Loucy (cell line): ENCODE measurements at regions not wholly inside any gene's neighbourhood (a gene's known extent, or its start where the extent isn't known, plus 50 kb on each side); places are given as distances from the start of the nearest gene placed in this dataset.

Experiments
- H2AFZ ChIP-seq: fragments of 200-600 bp; sonication (generic); 2 replicates; pipeline ENCODE4 v1.6.0; 2016; ENCODE audit warnings: antibody characterized with exemption, mild to moderate bottlenecking, low read length, moderate library complexity
- H3F3A ChIP-seq: fragments of 200-600 bp; 2 replicates; pipeline ENCODE4 v1.6.0; 2016; ENCODE audit warnings: antibody characterized with exemption, low read depth, mild to moderate bottlenecking
- H3K27me3 ChIP-seq: fragments of 200-600 bp; sonication (generic); 2 replicates; pipeline ENCODE4 v1.6.1; 2014; ENCODE audit warnings: low read length, mild to moderate bottlenecking; ENCODE audit not compliant: insufficient read depth, poor library complexity, severe bottlenecking
- H3K36me3 ChIP-seq: fragments of 200-600 bp; sonication (generic); 2 replicates; pipeline ENCODE4 v1.6.1; 2016; ENCODE audit warnings: low read length; ENCODE audit not compliant: insufficient read depth
- H3K4me1 ChIP-seq: fragments of 200-600 bp; sonication (generic); 2 replicates; pipeline ENCODE4 v1.5.1; 2014; ENCODE audit warnings: low read length, mild to moderate bottlenecking; ENCODE audit not compliant: insufficient read depth, poor library complexity, severe bottlenecking
- H3K4me2 ChIP-seq: fragments of 200-600 bp; sonication (generic); 2 replicates; pipeline ENCODE4 v1.6.0; 2014; ENCODE audit warnings: antibody characterized with exemption, low read length, low read depth, mild to moderate bottlenecking; ENCODE audit not compliant: poor library complexity, severe bottlenecking
- H3K4me3 ChIP-seq: fragments of 200-600 bp; sonication (generic); 2 replicates; pipeline ENCODE4 v1.5.1; 2014; ENCODE audit warnings: low read length, mild to moderate bottlenecking, mixed read lengths; ENCODE audit not compliant: poor library complexity, severe bottlenecking
- H3K79me2 ChIP-seq: fragments of 200-600 bp; sonication (generic); 2 replicates; pipeline ENCODE4 v1.6.1; 2014; ENCODE audit warnings: low read length; ENCODE audit not compliant: insufficient read depth
- H3K9ac ChIP-seq: fragments of 200-600 bp; sonication (generic); 2 replicates; pipeline ENCODE4 v1.6.0; 2014; ENCODE audit warnings: mild to moderate bottlenecking, low read depth, low read length, moderate library complexity; ENCODE audit not compliant: poor library complexity, severe bottlenecking
- H3K9me2 ChIP-seq: fragments of 200-600 bp; sonication (generic); replicated peaks from 2 replicates; pipeline ENCODE4 v1.6.1; 2016; ENCODE audit warnings: low read depth, low read length, mixed read lengths
- H3K9me3 ChIP-seq: fragments of 200-600 bp; sonication (generic); 2 replicates; pipeline ENCODE4 v1.6.1; 2014; ENCODE audit warnings: mild to moderate bottlenecking, antibody characterized with exemption, low read length, low read depth; ENCODE audit not compliant: insufficient read depth
- H4K20me1 ChIP-seq: fragments of 200-600 bp; sonication (generic); 2 replicates; pipeline ENCODE4 v1.6.0; 2014; ENCODE audit warnings: antibody characterized with exemption, low read length, mild to moderate bottlenecking; ENCODE audit not compliant: insufficient read depth, poor library complexity, severe bottlenecking
- EZH2phosphoT487 ChIP-seq: fragments of 200-600 bp; IDR thresholded peaks from 2 replicates; pipeline ENCODE4 v1.6.1; 2018; ENCODE audit warnings: antibody characterized with exemption, mild to moderate bottlenecking, moderate library complexity, borderline replicate concordance
- TF ChIP-seq, protein P1 (sequence below): fragments of 200-600 bp; sonication (generic); conservative IDR thresholded peaks from 2 replicates; pipeline ENCODE4 v1.5.1; 2014; ENCODE audit warnings: mild to moderate bottlenecking, antibody characterized with exemption, low read length

DNA sequence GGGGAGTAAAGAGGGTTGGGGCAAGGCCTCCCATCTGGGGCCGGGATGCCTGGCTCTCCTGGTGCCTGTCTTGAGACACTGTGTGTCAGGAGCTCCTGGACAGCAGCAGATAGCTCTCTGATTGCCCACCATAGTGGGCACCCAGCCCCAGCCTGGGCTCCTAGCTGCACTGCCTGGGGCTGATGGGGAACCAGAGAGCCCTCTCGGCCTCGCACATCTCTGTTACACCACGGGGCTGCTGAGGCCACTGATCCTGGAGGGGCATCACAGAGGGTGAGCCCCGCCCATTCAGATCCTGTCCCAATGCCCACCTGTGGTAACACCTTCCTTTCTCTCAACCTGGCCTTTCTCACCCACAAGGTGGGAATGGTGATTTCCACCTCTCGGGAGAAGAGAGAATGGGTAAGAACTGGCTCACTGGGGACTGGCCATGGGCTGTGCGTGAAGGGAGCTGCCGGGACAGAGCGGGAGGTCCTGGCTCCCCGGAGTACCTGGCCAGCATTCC, 135.9 kb downstream of the URI1 start:
- H3K9ac ChIP-seq: no peak overlapping the region
- no peaks in the 10 kb centered on the region for H3F3A ChIP-seq
- no peaks in the 10 kb centered on the region for H3K27me3 ChIP-seq
- no peak overlapping the region for H3K4me2 ChIP-seq
- H3K9me2 ChIP-seq: no peaks in the 10 kb centered on the region
- TF ChIP-seq, protein P1, sequence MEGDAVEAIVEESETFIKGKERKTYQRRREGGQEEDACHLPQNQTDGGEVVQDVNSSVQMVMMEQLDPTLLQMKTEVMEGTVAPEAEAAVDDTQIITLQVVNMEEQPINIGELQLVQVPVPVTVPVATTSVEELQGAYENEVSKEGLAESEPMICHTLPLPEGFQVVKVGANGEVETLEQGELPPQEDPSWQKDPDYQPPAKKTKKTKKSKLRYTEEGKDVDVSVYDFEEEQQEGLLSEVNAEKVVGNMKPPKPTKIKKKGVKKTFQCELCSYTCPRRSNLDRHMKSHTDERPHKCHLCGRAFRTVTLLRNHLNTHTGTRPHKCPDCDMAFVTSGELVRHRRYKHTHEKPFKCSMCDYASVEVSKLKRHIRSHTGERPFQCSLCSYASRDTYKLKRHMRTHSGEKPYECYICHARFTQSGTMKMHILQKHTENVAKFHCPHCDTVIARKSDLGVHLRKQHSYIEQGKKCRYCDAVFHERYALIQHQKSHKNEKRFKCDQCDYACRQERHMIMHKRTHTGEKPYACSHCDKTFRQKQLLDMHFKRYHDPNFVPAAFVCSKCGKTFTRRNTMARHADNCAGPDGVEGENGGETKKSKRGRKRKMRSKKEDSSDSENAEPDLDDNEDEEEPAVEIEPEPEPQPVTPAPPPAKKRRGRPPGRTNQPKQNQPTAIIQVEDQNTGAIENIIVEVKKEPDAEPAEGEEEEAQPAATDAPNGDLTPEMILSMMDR: no peak
- no peak for TF ChIP-seq EZH2phosphoT487
- no peaks in the 10 kb centered on the region for H4K20me1 ChIP-seq
- H3K9me3 ChIP-seq: no peaks in the 10 kb centered on the region
- H3K4me3 ChIP-seq: no peak overlapping the region
- no peaks in the 10 kb centered on the region for H3K4me1 ChIP-seq
- H3K36me3 ChIP-seq: no peaks in the 10 kb centered on the region
- no peak overlapping the region for H2AFZ ChIP-seq
- H3K79me2 ChIP-seq: no peaks in the 10 kb centered on the region

DNA sequence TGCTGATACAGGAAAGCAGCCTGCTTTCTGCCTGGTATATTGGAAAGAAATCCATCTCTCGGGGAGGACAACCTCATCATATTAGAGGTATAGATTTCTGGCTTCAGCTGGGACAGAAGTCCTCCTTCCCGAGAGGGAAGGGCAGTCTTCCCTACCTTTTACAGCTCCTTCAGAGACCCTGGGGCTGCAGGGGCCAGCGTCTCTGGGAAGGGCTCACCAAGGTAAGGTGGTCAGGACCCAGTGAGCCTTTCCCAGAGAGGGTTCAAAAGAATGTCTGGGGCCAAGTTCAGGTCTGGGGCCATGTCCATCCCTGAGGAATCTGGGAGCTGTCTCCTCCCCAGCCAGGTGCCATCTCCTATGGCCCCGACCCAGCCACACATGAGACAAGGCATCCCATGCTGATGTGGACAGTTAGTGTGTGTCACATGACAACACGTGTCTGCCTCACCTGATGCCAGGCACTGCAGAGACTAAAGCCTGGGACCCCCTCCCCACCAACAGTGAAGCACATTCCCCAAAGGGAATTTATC, 136.4 kb downstream of the URI1 start:
- H3K36me3 ChIP-seq: no peaks in the 10 kb centered on the region
- no peaks in the 10 kb centered on the region for H3F3A ChIP-seq
- H2AFZ ChIP-seq: no peak overlapping the region
- H3K27me3 ChIP-seq: no peaks in the 10 kb centered on the region
- no peak overlapping the region for H3K4me3 ChIP-seq
- no peaks in the 10 kb centered on the region for H3K9me2 ChIP-seq
- H3K79me2 ChIP-seq: no peaks in the 10 kb centered on the region
- H3K9me3 ChIP-seq: no peaks in the 10 kb centered on the region
- TF ChIP-seq EZH2phosphoT487: no peak
- TF ChIP-seq, protein P1: no peak
- H3K4me1 ChIP-seq: no peaks in the 10 kb centered on the region
- H4K20me1 ChIP-seq: no peaks in the 10 kb centered on the region
- H3K4me2 ChIP-seq: no peak overlapping the region
- no peak overlapping the region for H3K9ac ChIP-seq

DNA sequence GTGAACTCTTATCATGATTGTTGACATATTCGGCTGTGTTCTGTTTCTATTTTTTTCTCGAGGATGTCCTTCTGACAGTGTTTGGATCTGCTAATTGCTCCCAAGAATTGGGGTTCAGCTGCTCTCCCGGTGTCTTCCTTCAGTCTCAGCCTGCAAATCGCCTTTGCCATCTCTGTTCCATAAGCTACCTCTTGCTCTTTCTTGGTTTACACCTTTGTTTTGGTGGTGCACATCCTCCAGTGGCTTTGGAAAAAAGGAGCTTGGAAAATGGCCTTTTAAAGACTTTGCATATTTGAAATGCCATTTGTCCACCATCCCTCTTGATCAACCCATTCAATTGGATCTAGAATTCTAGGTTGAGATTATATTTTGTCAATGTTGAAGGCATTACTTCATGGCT, 137.2 kb downstream of the URI1 start:
- no peaks in the 10 kb centered on the region for H3K9me2 ChIP-seq
- TF ChIP-seq, protein P1: no peak
- no peak for TF ChIP-seq EZH2phosphoT487
- H3K4me1 ChIP-seq: no peaks in the 10 kb centered on the region
- H3K79me2 ChIP-seq: no peaks in the 10 kb centered on the region
- H2AFZ ChIP-seq: no peak overlapping the region
- H4K20me1 ChIP-seq: no peaks in the 10 kb centered on the region
- no peak overlapping the region for H3K9ac ChIP-seq
- no peak overlapping the region for H3K4me2 ChIP-seq
- no peaks in the 10 kb centered on the region for H3K36me3 ChIP-seq
- no peaks in the 10 kb centered on the region for H3K9me3 ChIP-seq
- no peaks in the 10 kb centered on the region for H3F3A ChIP-seq
- H3K4me3 ChIP-seq: no peak overlapping the region
- H3K27me3 ChIP-seq: no peaks in the 10 kb centered on the region
